ENCODE measurements at regions not wholly inside any gene's neighbourhood (a gene's known extent, or its start where the extent isn't known, plus 50 kb on each side); places are given as distances from the start of the nearest gene placed in this dataset.
"Not testable (repeated sequence)": the region's sequence is repeated elsewhere in the genome, so short reads cannot be mapped to it uniquely, and the experiment has no call there.

- no peak overlapping the region for H3K4me3 ChIP-seq (ENCODE audit: control insufficient read depth, low read depth, low read length)
- TF ChIP-seq CTCF (IDR thresholded peaks at IDR 0.05; ENCODE audit: control insufficient read depth, insufficient read depth, low read depth, low read length, missing control alignments): no peak
- no peak for DNase-seq (ENCODE audit: low read depth)
Observed at GRCh38 chr13:76607866-76608265, 278.3 kb downstream of the KCTD12 start.

- no peak overlapping the region for H3K4me3 ChIP-seq (ENCODE audit: control insufficient read depth, low read depth, low read length)
- DNase-seq (ENCODE audit: low read depth): no peak
- TF ChIP-seq CTCF (IDR thresholded peaks at IDR 0.05; ENCODE audit: control insufficient read depth, insufficient read depth, low read depth, low read length, missing control alignments): no peak
Observed at GRCh38 chr13:76600081-76600480, 286.1 kb downstream of the KCTD12 start.

DNA sequence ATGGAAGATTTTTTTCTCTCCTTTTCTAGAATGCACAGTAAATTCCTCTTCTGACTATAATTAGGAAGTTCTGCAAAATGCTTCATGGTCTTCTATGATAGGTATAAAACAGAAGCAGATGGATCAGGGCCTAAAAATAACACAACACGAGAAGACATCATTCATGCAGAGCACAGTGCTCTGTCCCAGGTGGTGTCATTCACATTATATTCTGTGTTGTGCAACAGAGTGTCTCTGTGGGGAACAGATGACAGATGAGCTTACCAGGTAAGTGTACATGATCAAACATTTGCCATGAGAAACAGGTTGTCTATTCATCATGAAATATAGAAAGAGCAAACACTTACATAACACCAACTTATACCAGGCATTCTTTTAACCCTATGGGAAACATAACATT is 288.3 kb downstream of the KCTD12 start:
- TF ChIP-seq CTCF (IDR thresholded peaks at IDR 0.05; ENCODE audit: control insufficient read depth, insufficient read depth, low read depth, low read length, missing control alignments): no peak
- no peak for DNase-seq (ENCODE audit: low read depth)
- no peak overlapping the region for H3K4me3 ChIP-seq (ENCODE audit: control insufficient read depth, low read depth, low read length)

GRCh38 chr13:76596216-76596615 is 290.0 kb downstream of the KCTD12 start:
- DNase-seq (ENCODE audit: low read depth): no peak
- no peak for TF ChIP-seq CTCF (IDR thresholded peaks at IDR 0.05; ENCODE audit: control insufficient read depth, insufficient read depth, low read depth, low read length, missing control alignments)

GRCh38 chr13:76594435-76594834 is 291.8 kb downstream of the KCTD12 start:
- no peak for TF ChIP-seq CTCF (IDR thresholded peaks at IDR 0.05; ENCODE audit: control insufficient read depth, insufficient read depth, low read depth, low read length, missing control alignments)
- no peak for DNase-seq (ENCODE audit: low read depth)

More at GRCh38 chr13:76596216-76596615, 290.0 kb downstream of the KCTD12 start:
- H3K4me3 ChIP-seq (ENCODE audit: control insufficient read depth, low read depth, low read length): no peak overlapping the region

GRCh38 chr13:76586842-76587241 is 299.4 kb downstream of the KCTD12 start:
- H3K4me3 ChIP-seq (ENCODE audit: control insufficient read depth, low read depth, low read length): no peak overlapping the region
- DNase-seq (ENCODE audit: low read depth): no peak
- no peak for TF ChIP-seq CTCF (IDR thresholded peaks at IDR 0.05; ENCODE audit: control insufficient read depth, insufficient read depth, low read depth, low read length, missing control alignments)

More at GRCh38 chr13:76594435-76594834, 291.8 kb downstream of the KCTD12 start:
- H3K4me3 ChIP-seq (ENCODE audit: control insufficient read depth, low read depth, low read length): no peak overlapping the region

DNA sequence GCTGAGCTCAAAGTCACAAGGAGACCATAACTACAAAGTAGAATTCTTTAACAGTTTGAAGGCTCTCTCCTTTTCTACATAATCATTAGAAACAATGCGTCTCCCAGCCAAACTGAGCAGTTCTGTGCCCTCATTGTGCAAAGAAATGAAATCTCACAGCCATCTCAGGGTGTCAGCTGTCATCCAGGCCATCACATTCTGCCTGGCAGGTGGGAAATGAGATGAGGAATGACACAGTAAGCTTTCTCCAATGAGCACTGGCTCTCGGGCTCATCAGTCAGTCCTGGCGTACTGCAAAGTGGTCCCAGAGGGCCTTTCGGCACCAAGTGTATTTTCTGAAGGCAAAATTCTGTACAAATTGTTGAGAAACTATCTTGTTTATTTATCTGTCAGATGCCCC is 306.5 kb downstream of the KCTD12 start:
- no peak overlapping the region for H3K4me3 ChIP-seq (ENCODE audit: control insufficient read depth, low read depth, low read length)
- TF ChIP-seq CTCF (IDR thresholded peaks at IDR 0.05; ENCODE audit: control insufficient read depth, insufficient read depth, low read depth, low read length, missing control alignments): no peak
- DNase-seq (ENCODE audit: low read depth): no peak

GRCh38 chr13:76575634-76576033 is 310.6 kb downstream of the KCTD12 start:
- DNase-seq (ENCODE audit: low read depth); H3K4me3 ChIP-seq (ENCODE audit: control insufficient read depth, low read depth, low read length): not testable (repeated sequence)

All from AG09309 (cell line).